OCI-LY1 (cell line): ENCODE measurements at regions not wholly inside any gene's neighbourhood (a gene's known extent, or its start where the extent isn't known, plus 50 kb on each side); places are given as distances from the start of the nearest gene placed in this dataset.

ENCODE experiments used
- H2AFZ ChIP-seq: fragments of 200-600 bp; sonication (generic), shearing (Covaris generic); 2 replicates; pipeline ENCODE4 v1.6.0; 2014; ENCODE audit warnings: antibody characterized with exemption, mild to moderate bottlenecking, low read length
- H3F3A ChIP-seq: fragments of 200-600 bp; sonication (generic), shearing (Covaris generic); 2 replicates; pipeline ENCODE4 v1.6.0; 2014; ENCODE audit warnings: mild to moderate bottlenecking, antibody characterized with exemption, low read length, moderate library complexity; ENCODE audit not compliant: insufficient read depth
- H3K27ac ChIP-seq: fragments of 200-600 bp; sonication (generic); 2 replicates; pipeline ENCODE4 v1.5.1; 2014; ENCODE audit warnings: low read length, mixed run types, mild to moderate bottlenecking, low read depth; ENCODE audit not compliant: poor library complexity, severe bottlenecking
- H3K27me3 ChIP-seq: fragments of 200-600 bp; sonication (generic); 2 replicates; pipeline ENCODE4 v1.6.0; 2014; ENCODE audit warnings: antibody characterized with exemption, mild to moderate bottlenecking, low read length, moderate library complexity; ENCODE audit not compliant: insufficient read depth
- H3K36me3 ChIP-seq: fragments of 200-600 bp; sonication (generic); 2 replicates; pipeline ENCODE4 v1.6.1; 2014; ENCODE audit warnings: mild to moderate bottlenecking, antibody characterized with exemption, low read length, moderate library complexity, mixed read lengths; ENCODE audit not compliant: insufficient read depth
- H3K4me1 ChIP-seq: fragments of 200-600 bp; sonication (generic); 2 replicates; pipeline ENCODE4 v1.5.1; 2014; ENCODE audit warnings: mild to moderate bottlenecking, low read length, moderate library complexity; ENCODE audit not compliant: insufficient read depth, severe bottlenecking
- H3K4me2 ChIP-seq: fragments of 200-600 bp; sonication (generic), shearing (Covaris generic); 2 replicates; pipeline ENCODE4 v1.6.1; 2014; ENCODE audit warnings: low read length
- H3K4me3 ChIP-seq: fragments of 200-600 bp; sonication (generic); 2 replicates; pipeline ENCODE4 v1.5.1; 2014; ENCODE audit warnings: low read length, low read depth, mild to moderate bottlenecking, mixed read lengths; ENCODE audit not compliant: poor library complexity, severe bottlenecking
- H3K79me2 ChIP-seq: fragments of 200-600 bp; shearing (Covaris generic); 2 replicates; pipeline ENCODE4 v1.6.1; 2016; ENCODE audit warnings: mixed run types, low read length, mixed read lengths; ENCODE audit not compliant: insufficient read depth
- H3K9ac ChIP-seq: fragments of 200-600 bp; sonication (generic), shearing (Covaris generic); 2 replicates; pipeline ENCODE4 v1.6.1; 2014; ENCODE audit warnings: mild to moderate bottlenecking, low read length, mixed read lengths
- H3K9me2 ChIP-seq: fragments of 200-600 bp; sonication (generic), shearing (Covaris generic); 2 replicates; pipeline ENCODE4 v1.6.1; 2014; ENCODE audit warnings: low read depth, mild to moderate bottlenecking, low read length, mixed read lengths
- H3K9me3 ChIP-seq: fragments of 200-600 bp; shearing (Covaris generic); 2 replicates; pipeline ENCODE4 v1.6.1; 2014; ENCODE audit warnings: low read length, mixed read lengths
- H4K20me1 ChIP-seq: fragments of 200-600 bp; sonication (generic), shearing (Covaris generic); 2 replicates; pipeline ENCODE4 v1.6.0; 2016; ENCODE audit warnings: mild to moderate bottlenecking, low read length; ENCODE audit not compliant: insufficient read depth
- EZH2 ChIP-seq: fragments of 200-600 bp; sonication (generic), shearing (Covaris generic); IDR thresholded peaks from 2 replicates; pipeline ENCODE4 v1.8.0; 2017; ENCODE audit warnings: borderline replicate concordance, mixed run types, mild to moderate bottlenecking, antibody characterized with exemption, low read length, moderate library complexity, mixed read lengths
- TF ChIP-seq, protein P1 (sequence below): fragments of 200-600 bp; sonication (generic), shearing (Covaris generic); IDR thresholded peaks from 2 replicates; pipeline ENCODE4 v1.5.1; 2017; ENCODE audit warnings: mild to moderate bottlenecking, antibody characterized with exemption, low read length, moderate library complexity, mixed read lengths

DNA sequence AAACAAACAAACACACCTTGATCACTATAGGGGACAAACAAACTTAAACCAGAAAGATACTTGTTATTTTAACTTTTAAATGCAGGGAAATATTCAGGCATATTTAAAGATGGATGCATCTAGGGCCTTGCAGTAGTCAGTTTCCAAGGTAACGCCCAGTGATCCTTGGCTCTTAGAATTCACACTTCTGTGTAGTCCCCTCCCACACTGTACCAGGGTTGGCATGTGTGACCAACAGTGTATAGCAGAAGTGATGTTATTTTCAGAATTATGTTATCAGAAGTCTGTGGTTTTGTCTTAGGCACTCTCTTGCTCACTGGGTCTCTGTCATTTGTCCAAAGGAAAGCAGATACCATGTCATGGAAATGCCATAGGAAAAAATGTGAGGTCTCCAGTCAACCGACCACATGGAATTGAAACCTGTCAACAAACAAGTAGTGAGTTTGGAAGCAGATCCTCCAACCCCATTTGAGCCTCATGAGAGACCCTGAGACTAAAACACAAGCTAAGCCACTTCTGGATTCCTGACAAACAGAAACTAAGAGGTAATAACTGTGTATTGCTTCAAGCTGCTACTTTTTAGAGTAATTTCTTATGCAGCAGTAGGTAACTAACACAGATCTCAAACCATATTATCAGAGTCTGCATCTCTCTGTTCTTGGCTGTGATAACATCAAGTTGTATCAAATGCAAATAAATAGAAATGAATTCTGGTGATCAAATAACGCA, 670.3 kb downstream of the KCTD8 start:
- Histone ChIP-seq H3K9me3 (no peaks in the 10 kb centered on the region), H3K9ac (no peak overlapping the region), H3K4me1 (peaks cover 11% of the 10 kb centered on the region), H4K20me1 (no peaks in the 10 kb centered on the region), H3K36me3 (no peaks in the 10 kb centered on the region), H3K79me2 (no peaks in the 10 kb centered on the region), H3K4me2 (no peak overlapping the region), H3K27me3 (no peaks in the 10 kb centered on the region), H2AFZ (no peak overlapping the region), H3K4me3 (no peak overlapping the region), H3F3A (no peaks in the 10 kb centered on the region), H3K9me2 (no peaks in the 10 kb centered on the region; the same call in 1 of the 2 replicates), H3K27ac (no peak overlapping the region)
- TF ChIP-seq EZH2, result no peak
- TF ChIP-seq, protein P1, sequence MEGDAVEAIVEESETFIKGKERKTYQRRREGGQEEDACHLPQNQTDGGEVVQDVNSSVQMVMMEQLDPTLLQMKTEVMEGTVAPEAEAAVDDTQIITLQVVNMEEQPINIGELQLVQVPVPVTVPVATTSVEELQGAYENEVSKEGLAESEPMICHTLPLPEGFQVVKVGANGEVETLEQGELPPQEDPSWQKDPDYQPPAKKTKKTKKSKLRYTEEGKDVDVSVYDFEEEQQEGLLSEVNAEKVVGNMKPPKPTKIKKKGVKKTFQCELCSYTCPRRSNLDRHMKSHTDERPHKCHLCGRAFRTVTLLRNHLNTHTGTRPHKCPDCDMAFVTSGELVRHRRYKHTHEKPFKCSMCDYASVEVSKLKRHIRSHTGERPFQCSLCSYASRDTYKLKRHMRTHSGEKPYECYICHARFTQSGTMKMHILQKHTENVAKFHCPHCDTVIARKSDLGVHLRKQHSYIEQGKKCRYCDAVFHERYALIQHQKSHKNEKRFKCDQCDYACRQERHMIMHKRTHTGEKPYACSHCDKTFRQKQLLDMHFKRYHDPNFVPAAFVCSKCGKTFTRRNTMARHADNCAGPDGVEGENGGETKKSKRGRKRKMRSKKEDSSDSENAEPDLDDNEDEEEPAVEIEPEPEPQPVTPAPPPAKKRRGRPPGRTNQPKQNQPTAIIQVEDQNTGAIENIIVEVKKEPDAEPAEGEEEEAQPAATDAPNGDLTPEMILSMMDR, result no peak

DNA sequence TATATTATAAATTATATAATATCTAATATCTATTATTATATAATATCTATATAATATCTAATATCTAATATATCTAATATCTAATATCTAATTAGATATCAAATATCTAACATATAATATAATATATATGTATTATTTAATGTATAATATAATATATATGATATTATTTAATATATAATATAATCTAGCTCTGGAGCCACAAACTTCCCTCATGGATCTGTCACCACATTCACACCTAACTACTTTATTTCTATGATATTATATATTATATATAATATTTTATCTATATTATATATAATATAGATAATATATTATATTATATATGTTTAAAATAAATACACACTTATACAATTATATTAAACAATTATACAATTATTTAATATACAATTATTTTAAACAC, 667.5 kb downstream of the KCTD8 start:
- no peak overlapping the region for H3K9ac ChIP-seq
- H4K20me1 ChIP-seq, result no peaks in the 10 kb centered on the region
- no peaks in the 10 kb centered on the region for H3K36me3 ChIP-seq
- no peak overlapping the region for H3K4me3 ChIP-seq
- H3K9me3 ChIP-seq, result no peaks in the 10 kb centered on the region
- H2AFZ ChIP-seq, result no peak overlapping the region
- H3K9me2 ChIP-seq, result no peaks in the 10 kb centered on the region; the same call in 1 of the 2 replicates
- H3K4me2 ChIP-seq, result no peak overlapping the region
- H3K27me3 ChIP-seq, result no peaks in the 10 kb centered on the region
- no peak for TF ChIP-seq EZH2
- TF ChIP-seq, protein P1, result no peak
- no peaks in the 10 kb centered on the region for H3F3A ChIP-seq
- no peaks in the 10 kb centered on the region for H3K79me2 ChIP-seq
- peaks cover 11% of the 10 kb centered on the region for H3K4me1 ChIP-seq
- no peak overlapping the region for H3K27ac ChIP-seq

DNA sequence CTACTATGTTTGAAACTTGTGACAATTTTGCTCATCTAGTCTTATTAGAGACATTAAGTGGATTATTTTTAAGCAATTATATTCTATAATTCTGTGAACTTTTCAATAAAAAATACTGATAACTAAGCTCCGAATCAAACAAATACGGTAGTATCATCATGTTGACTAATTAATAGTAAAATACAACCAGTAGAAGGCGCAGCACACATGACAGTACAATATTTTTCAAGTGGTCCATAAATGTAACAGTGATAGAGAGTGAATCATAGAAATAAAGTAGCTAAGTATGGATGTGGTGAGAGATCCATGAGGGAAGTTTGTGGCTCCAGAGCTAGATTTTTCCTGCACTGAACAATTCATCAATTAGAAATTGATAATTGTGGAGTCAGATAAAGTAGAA, 666.2 kb downstream of the KCTD8 start:
- no peak overlapping the region for H3K4me3 ChIP-seq
- no peak overlapping the region for H3K4me2 ChIP-seq
- no peaks in the 10 kb centered on the region for H3K36me3 ChIP-seq
- TF ChIP-seq, protein P1, result peak; percentile 42; the same call in 1 of the 2 replicates
- TF ChIP-seq EZH2, result no peak
- H4K20me1 ChIP-seq, result no peaks in the 10 kb centered on the region
- H3K4me1 ChIP-seq, result peaks cover 11% of the 10 kb centered on the region
- no peaks in the 10 kb centered on the region for H3F3A ChIP-seq
- H2AFZ ChIP-seq, result no peak overlapping the region
- H3K27ac ChIP-seq, result no peak overlapping the region
- no peaks in the 10 kb centered on the region; the same call in 1 of the 2 replicates for H3K9me2 ChIP-seq
- H3K27me3 ChIP-seq, result no peaks in the 10 kb centered on the region
- no peaks in the 10 kb centered on the region for H3K79me2 ChIP-seq
- no peak overlapping the region for H3K9ac ChIP-seq
- H3K9me3 ChIP-seq, result no peaks in the 10 kb centered on the region
